Activated CD8-positive, alpha-beta memory T cell treated with anti-CD3 and anti-CD28 coated beads for 36 hours (primary cell): ENCODE measurements at regions not wholly inside any gene's neighbourhood (a gene's known extent, or its start where the extent isn't known, plus 50 kb on each side); places are given as distances from the start of the nearest gene placed in this dataset.
"Not testable (repeated sequence)": the region's sequence is repeated elsewhere in the genome, so short reads cannot be mapped to it uniquely, and the experiment has no call there.

Experiments used
- CTCF ChIA-PET: fragments of 350-600 bp; sonication (Branson Sonifier 250); formaldehyde crosslinking; loops from one replicate; lab custom pipeline; 2021; ENCODE audit warnings: antibody characterized with exemption; lab: Charles Lee
- POLR2A ChIA-PET: fragments of 350-600 bp; sonication (Branson Sonifier 250); formaldehyde crosslinking; loops from one replicate; lab custom pipeline; 2021; ENCODE audit warnings: antibody characterized with exemption; lab: Charles Lee

- ChIA-PET CTCF (no interaction called here), POLR2A (no interaction called here)
Observed at GRCh38 chr17:62322313-62322712, 58.0 kb upstream of the EFCAB3 start.

- POLR2A ChIA-PET = no interaction called here
- CTCF ChIA-PET = no interaction called here
Observed at GRCh38 chr17:62321451-62321850, 58.9 kb upstream of the EFCAB3 start.

- ChIA-PET CTCF (no interaction called here), POLR2A (no interaction called here)
Observed at GRCh38 chr17:62319846-62320245, 60.5 kb upstream of the EFCAB3 start.

- ChIA-PET POLR2A (no interaction called here), CTCF (interaction anchor here (0.9 kb wide), 1 partner anchor 19 kb away, joined by 3 read pairs; no protein-coding TSS in a partner anchor)
Observed at GRCh38 chr17:62309396-62309795, 71.0 kb upstream of the EFCAB3 start.

- CTCF ChIA-PET = no interaction called here
- POLR2A ChIA-PET = no interaction called here
Observed at GRCh38 chr17:62307196-62307595, 73.2 kb upstream of the EFCAB3 start.

- ChIA-PET POLR2A (no interaction called here), CTCF (no interaction called here)
Observed at GRCh38 chr17:62303476-62303875, 76.9 kb upstream of the EFCAB3 start.

GRCh38 chr17:62300697-62301096 lies 79.7 kb upstream of the EFCAB3 start:
- ChIA-PET CTCF (no interaction called here), POLR2A (no interaction called here)

GRCh38 chr17:62275290-62275689 lies 105.1 kb upstream of the EFCAB3 start:
- POLR2A ChIA-PET, CTCF ChIA-PET: not testable (repeated sequence)

GRCh38 chr17:62268361-62268760 lies 112.0 kb upstream of the EFCAB3 start:
- CTCF ChIA-PET, POLR2A ChIA-PET: not testable (repeated sequence)

GRCh38 chr17:62264974-62265373 lies 115.4 kb upstream of the EFCAB3 start:
- CTCF ChIA-PET, POLR2A ChIA-PET: not testable (repeated sequence)

- POLR2A ChIA-PET, CTCF ChIA-PET: not testable (repeated sequence)
Observed at GRCh38 chr17:62255791-62256190, 124.6 kb upstream of the EFCAB3 start.

- POLR2A ChIA-PET, CTCF ChIA-PET: not testable (repeated sequence)
Observed at GRCh38 chr17:62242076-62242475, 138.3 kb upstream of the EFCAB3 start.

- CTCF ChIA-PET = interaction anchor here (0.7 kb wide), 1 partner anchor 11 kb away, joined by 3 read pairs; no protein-coding TSS in a partner anchor
- POLR2A ChIA-PET = not testable (repeated sequence)
Observed at GRCh38 chr17:62239569-62239968, 140.8 kb upstream of the EFCAB3 start.

- CTCF ChIA-PET, POLR2A ChIA-PET: not testable (repeated sequence)
Observed at GRCh38 chr17:62238551-62239338, 141.6 kb upstream of the EFCAB3 start.

GRCh38 chr17:62233822-62234481 lies 146.4 kb upstream of the EFCAB3 start:
- POLR2A ChIA-PET, CTCF ChIA-PET: not testable (repeated sequence)

GRCh38 chr17:62231293-62231692 lies 149.1 kb upstream of the EFCAB3 start:
- CTCF ChIA-PET = not testable (repeated sequence)

GRCh38 chr17:62226610-62227240 lies 153.6 kb upstream of the EFCAB3 start:
- POLR2A ChIA-PET, CTCF ChIA-PET: not testable (repeated sequence)

More at GRCh38 chr17:62231293-62231692, 149.1 kb upstream of the EFCAB3 start:
- POLR2A ChIA-PET = not testable (repeated sequence)

GRCh38 chr17:62223585-62223984 lies 156.8 kb upstream of the EFCAB3 start:
- CTCF ChIA-PET, POLR2A ChIA-PET: not testable (repeated sequence)

- ChIA-PET CTCF (no interaction called here), POLR2A (no interaction called here)
Observed at GRCh38 chr17:62219221-62219899, 154.3 kb upstream of the MED13 start.

GRCh38 chr17:62216847-62217246 lies 151.8 kb upstream of the MED13 start:
- CTCF ChIA-PET = no interaction called here
- POLR2A ChIA-PET = no interaction called here
